ENCODE measurements at regions not wholly inside any gene's neighbourhood (a gene's known extent, or its start where the extent isn't known, plus 50 kb on each side); places are given as distances from the start of the nearest gene placed in this dataset.

DNA sequence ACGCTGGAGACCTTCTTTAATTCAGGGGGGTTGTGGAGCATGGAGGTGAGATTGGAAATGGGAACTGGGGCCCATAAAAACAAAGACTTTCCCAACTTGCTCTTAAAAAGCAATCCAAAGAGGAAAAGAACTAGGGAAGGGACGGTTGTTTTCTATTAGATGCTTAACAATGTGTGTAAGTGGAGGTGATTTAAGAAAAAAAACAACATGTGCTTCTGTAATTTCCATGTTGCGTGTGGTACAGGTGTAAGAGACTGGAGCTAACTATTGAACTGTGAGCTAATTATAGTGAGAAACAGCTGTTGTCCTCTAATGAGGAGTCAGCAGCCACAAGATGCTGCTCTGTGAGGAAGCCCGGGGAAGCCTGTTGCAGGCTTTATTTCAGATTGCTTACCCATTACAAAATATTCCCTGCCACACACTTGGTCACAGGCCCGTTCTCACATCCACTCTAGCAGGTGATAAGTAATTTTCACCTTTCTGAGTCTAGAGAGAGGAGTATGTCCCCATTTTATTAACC is 280.6 kb upstream of the PARD3B start:
- TF ChIP-seq CTCF (conservative IDR thresholded peaks at IDR 0.05; ENCODE audit: low read depth in 2 of 2), result no peak
- TF ChIP-seq STAT1 (IDR thresholded peaks at IDR 0.05; ENCODE audit: unreplicated experiment), result no peak
- TF ChIP-seq POLR2AphosphoS5 (IDR thresholded peaks at IDR 0.05; ENCODE audit: low read depth), result no peak
- TF ChIP-seq REST (IDR thresholded peaks at IDR 0.05; ENCODE audit: unreplicated experiment), result no peak
- TF ChIP-seq EZH2phosphoT487 (IDR thresholded peaks at IDR 0.05; ENCODE audit: unreplicated experiment), result no peak
- no peak for TF ChIP-seq JUNB (IDR thresholded peaks at IDR 0.05; ENCODE audit: unreplicated experiment)
- no peak for TF ChIP-seq ZNF114 (CRISPR knock-in tag; IDR thresholded peaks at IDR 0.05)
- no peak for TF ChIP-seq CREB1 (CRISPR knock-in tag; IDR thresholded peaks at IDR 0.05; ENCODE audit: low read depth)
- no peak for TF ChIP-seq EZH2 (IDR thresholded peaks at IDR 0.05; ENCODE audit: low read depth, unreplicated experiment)
- TF ChIP-seq, protein P1, sequence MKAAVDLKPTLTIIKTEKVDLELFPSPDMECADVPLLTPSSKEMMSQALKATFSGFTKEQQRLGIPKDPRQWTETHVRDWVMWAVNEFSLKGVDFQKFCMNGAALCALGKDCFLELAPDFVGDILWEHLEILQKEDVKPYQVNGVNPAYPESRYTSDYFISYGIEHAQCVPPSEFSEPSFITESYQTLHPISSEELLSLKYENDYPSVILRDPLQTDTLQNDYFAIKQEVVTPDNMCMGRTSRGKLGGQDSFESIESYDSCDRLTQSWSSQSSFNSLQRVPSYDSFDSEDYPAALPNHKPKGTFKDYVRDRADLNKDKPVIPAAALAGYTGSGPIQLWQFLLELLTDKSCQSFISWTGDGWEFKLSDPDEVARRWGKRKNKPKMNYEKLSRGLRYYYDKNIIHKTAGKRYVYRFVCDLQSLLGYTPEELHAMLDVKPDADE (IDR thresholded peaks at IDR 0.05), result no peak
- TF ChIP-seq, protein P2, sequence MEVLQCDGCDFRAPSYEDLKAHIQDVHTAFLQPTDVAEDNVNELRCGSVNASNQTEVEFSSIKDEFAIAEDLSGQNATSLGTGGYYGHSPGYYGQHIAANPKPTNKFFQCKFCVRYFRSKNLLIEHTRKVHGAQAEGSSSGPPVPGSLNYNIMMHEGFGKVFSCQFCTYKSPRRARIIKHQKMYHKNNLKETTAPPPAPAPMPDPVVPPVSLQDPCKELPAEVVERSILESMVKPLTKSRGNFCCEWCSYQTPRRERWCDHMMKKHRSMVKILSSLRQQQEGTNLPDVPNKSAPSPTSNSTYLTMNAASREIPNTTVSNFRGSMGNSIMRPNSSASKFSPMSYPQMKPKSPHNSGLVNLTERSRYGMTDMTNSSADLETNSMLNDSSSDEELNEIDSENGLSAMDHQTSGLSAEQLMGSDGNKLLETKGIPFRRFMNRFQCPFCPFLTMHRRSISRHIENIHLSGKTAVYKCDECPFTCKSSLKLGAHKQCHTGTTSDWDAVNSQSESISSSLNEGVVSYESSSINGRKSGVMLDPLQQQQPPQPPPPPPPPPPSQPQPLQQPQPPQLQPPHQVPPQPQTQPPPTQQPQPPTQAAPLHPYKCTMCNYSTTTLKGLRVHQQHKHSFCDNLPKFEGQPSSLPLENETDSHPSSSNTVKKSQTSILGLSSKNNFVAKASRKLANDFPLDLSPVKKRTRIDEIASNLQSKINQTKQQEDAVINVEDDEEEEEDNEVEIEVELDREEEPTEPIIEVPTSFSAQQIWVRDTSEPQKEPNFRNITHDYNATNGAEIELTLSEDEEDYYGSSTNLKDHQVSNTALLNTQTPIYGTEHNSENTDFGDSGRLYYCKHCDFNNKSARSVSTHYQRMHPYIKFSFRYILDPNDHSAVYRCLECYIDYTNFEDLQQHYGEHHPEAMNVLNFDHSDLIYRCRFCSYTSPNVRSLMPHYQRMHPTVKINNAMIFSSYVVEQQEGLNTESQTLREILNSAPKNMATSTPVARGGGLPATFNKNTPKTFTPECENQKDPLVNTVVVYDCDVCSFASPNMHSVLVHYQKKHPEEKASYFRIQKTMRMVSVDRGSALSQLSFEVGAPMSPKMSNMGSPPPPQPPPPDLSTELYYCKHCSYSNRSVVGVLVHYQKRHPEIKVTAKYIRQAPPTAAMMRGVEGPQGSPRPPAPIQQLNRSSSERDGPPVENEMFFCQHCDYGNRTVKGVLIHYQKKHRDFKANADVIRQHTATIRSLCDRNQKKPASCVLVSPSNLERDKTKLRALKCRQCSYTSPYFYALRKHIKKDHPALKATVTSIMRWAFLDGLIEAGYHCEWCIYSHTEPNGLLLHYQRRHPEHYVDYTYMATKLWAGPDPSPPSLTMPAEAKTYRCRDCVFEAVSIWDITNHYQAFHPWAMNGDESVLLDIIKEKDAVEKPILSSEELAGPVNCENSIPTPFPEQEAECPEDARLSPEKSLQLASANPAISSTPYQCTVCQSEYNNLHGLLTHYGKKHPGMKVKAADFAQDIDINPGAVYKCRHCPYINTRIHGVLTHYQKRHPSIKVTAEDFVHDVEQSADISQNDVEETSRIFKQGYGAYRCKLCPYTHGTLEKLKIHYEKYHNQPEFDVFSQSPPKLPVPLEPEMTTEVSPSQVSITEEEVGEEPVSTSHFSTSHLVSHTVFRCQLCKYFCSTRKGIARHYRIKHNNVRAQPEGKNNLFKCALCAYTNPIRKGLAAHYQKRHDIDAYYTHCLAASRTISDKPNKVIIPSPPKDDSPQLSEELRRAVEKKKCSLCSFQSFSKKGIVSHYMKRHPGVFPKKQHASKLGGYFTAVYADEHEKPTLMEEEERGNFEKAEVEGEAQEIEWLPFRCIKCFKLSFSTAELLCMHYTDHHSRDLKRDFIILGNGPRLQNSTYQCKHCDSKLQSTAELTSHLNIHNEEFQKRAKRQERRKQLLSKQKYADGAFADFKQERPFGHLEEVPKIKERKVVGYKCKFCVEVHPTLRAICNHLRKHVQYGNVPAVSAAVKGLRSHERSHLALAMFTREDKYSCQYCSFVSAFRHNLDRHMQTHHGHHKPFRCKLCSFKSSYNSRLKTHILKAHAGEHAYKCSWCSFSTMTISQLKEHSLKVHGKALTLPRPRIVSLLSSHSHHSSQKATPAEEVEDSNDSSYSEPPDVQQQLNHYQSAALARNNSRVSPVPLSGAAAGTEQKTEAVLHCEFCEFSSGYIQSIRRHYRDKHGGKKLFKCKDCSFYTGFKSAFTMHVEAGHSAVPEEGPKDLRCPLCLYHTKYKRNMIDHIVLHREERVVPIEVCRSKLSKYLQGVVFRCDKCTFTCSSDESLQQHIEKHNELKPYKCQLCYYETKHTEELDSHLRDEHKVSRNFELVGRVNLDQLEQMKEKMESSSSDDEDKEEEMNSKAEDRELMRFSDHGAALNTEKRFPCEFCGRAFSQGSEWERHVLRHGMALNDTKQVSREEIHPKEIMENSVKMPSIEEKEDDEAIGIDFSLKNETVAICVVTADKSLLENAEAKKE (CRISPR knock-in tag; IDR thresholded peaks at IDR 0.05), result no peak
- TF ChIP-seq ZNF331 (CRISPR knock-in tag; IDR thresholded peaks at IDR 0.05; ENCODE audit: low read depth), result no peak

All from GM23338 (cell line).